WTC11 (cell line): ENCODE measurements at regions not wholly inside any gene's neighbourhood (a gene's known extent, or its start where the extent isn't known, plus 50 kb on each side); places are given as distances from the start of the nearest gene placed in this dataset.

ENCODE experiments used
- ATAC-seq: fragments of 200-7000 bp; cut with Tn5 transposase; 2 replicates; pipeline ENCODE4 v1.10.0; 2021; ENCODE audit warnings: mild to moderate bottlenecking, moderate library complexity
- CTCF ChIA-PET: fragments of 300-600 bp; sonication (Branson Sonifier 250); formaldehyde crosslinking; loops from one replicate; lab custom pipeline; 2021; ENCODE audit warnings: antibody characterized with exemption; lab: Charles Lee
- POLR2A ChIA-PET: fragments of 350-600 bp; sonication (Branson Sonifier 250); formaldehyde crosslinking; loops from one replicate; lab custom pipeline; 2021; ENCODE audit warnings: antibody characterized with exemption; lab: Charles Lee
- DNase-seq: peaks from one replicate; pipeline ENCODE4 v3.0.0; 2021; ENCODE audit warnings: low spot score
- H3K27ac Mint-ChIP-seq: 2 replicates; pipeline ENCODE4 v1.8.0; 2021; ENCODE audit warnings: mixed read lengths
- H3K27me3 Mint-ChIP-seq: 2 replicates; pipeline ENCODE4 v1.8.0; 2021; ENCODE audit warnings: low read depth, mild to moderate bottlenecking, moderate library complexity, mixed read lengths
- H3K36me3 Mint-ChIP-seq: 2 replicates; pipeline ENCODE4 v1.8.0; 2021; ENCODE audit warnings: mixed read lengths
- H3K4me1 Mint-ChIP-seq: 2 replicates; pipeline ENCODE4 v1.8.0; 2022; ENCODE audit warnings: mixed read lengths
- H3K4me3 Mint-ChIP-seq: 2 replicates; pipeline ENCODE4 v1.8.0; 2021; ENCODE audit warnings: mild to moderate bottlenecking, moderate library complexity, mixed read lengths
- H3K9me3 Mint-ChIP-seq: 2 replicates; pipeline ENCODE4 v1.8.0; 2021; ENCODE audit warnings: mixed read lengths
- FOXJ3 ChIP-seq: sonication (generic); formaldehyde crosslinking; IDR thresholded peaks from 2 replicates; pipeline ENCODE4 v1.9.0; 2021; ENCODE audit warnings: missing genetic modification reagents, mild to moderate bottlenecking, borderline replicate concordance
- GABPB1 ChIP-seq: sonication (generic); formaldehyde crosslinking; IDR thresholded peaks from 2 replicates; pipeline ENCODE4 v1.8.1; 2023; ENCODE audit warnings: mild to moderate bottlenecking, missing genetic modification reagents
- GRHL2 ChIP-seq: fragments of 250-450 bp; sonication (Bioruptor Pico); IDR thresholded peaks from 2 replicates; pipeline ENCODE4 v1.8.0; 2022; ENCODE audit warnings: mild to moderate bottlenecking, moderate library complexity; ENCODE audit not compliant: insufficient replicate concordance, severe bottlenecking
- HMGXB4 ChIP-seq: sonication (generic); formaldehyde crosslinking; IDR thresholded peaks from 2 replicates; pipeline ENCODE4 v1.8.1; 2023; ENCODE audit warnings: mild to moderate bottlenecking, moderate library complexity, missing genetic modification reagents
- IRF2 ChIP-seq: sonication (generic); formaldehyde crosslinking; IDR thresholded peaks from 2 replicates; pipeline ENCODE4 v1.8.0; 2022; ENCODE audit warnings: low read depth, missing genetic modification reagents, borderline replicate concordance
- KAT7 ChIP-seq: sonication (generic); formaldehyde crosslinking; IDR thresholded peaks from 2 replicates; pipeline ENCODE4 v1.8.1; 2023; ENCODE audit warnings: missing genetic modification reagents, mild to moderate bottlenecking, borderline replicate concordance
- MXD4 ChIP-seq: fragments of 250-450 bp; sonication (Bioruptor Pico); IDR thresholded peaks from 2 replicates; pipeline ENCODE4 v1.8.0; 2021; ENCODE audit warnings: mild to moderate bottlenecking, moderate library complexity, borderline replicate concordance
- NFE2L1 ChIP-seq: sonication (generic); formaldehyde crosslinking; IDR thresholded peaks from 2 replicates; pipeline ENCODE4 v1.8.1; 2023; ENCODE audit warnings: missing genetic modification reagents
- RELA ChIP-seq: sonication (generic); formaldehyde crosslinking; IDR thresholded peaks from 2 replicates; pipeline ENCODE4 v1.8.1; 2022; ENCODE audit warnings: missing genetic modification reagents, mild to moderate bottlenecking, borderline replicate concordance
- RORB ChIP-seq: fragments of 250-450 bp; sonication (Bioruptor Pico); IDR thresholded peaks from 2 replicates; pipeline ENCODE4 v1.9.0; 2021; ENCODE audit warnings: mild to moderate bottlenecking
- ZNF219 ChIP-seq: sonication (generic); formaldehyde crosslinking; IDR thresholded peaks from 2 replicates; pipeline ENCODE4 v1.8.0; 2023; ENCODE audit warnings: missing genetic modification reagents, mild to moderate bottlenecking, borderline replicate concordance
- ZNF423 ChIP-seq: fragments of 250-450 bp; sonication (Bioruptor Pico); IDR thresholded peaks from 2 replicates; pipeline ENCODE4 v2.1.2; 2022; ENCODE audit warnings: mild to moderate bottlenecking, moderate library complexity
- ZNF532 ChIP-seq: fragments of 250-450 bp; sonication (Bioruptor Pico); IDR thresholded peaks from 2 replicates; pipeline ENCODE4 v1.9.0; 2021; ENCODE audit warnings: mild to moderate bottlenecking, borderline replicate concordance
- TF ChIP-seq, protein P1 (sequence below): sonication (generic); formaldehyde crosslinking; IDR thresholded peaks from 2 replicates; pipeline ENCODE4 v1.8.1; 2023; ENCODE audit warnings: mild to moderate bottlenecking, missing genetic modification reagents, moderate library complexity
- TF ChIP-seq, protein P2 (sequence below): fragments of 250-450 bp; sonication (Bioruptor Pico); IDR thresholded peaks from 2 replicates; pipeline ENCODE4 v2.1.2; 2022; ENCODE audit warnings: mild to moderate bottlenecking, moderate library complexity
- TF ChIP-seq, protein P3 (sequence below): sonication (generic); formaldehyde crosslinking; IDR thresholded peaks from 2 replicates; pipeline ENCODE4 v1.8.0; 2023; ENCODE audit warnings: mild to moderate bottlenecking, missing genetic modification reagents
- TF ChIP-seq, protein P4 (sequence below): fragments of 250-450 bp; sonication (Bioruptor Pico); IDR thresholded peaks from 2 replicates; pipeline ENCODE4 v1.9.0; 2021; ENCODE audit warnings: mild to moderate bottlenecking

- Mint-ChIP-seq H3K4me3 (no peak overlapping the region), H3K9me3 (peaks cover 14% of the 10 kb centered on the region), H3K36me3 (peaks cover 7% of the 10 kb centered on the region; the same call in 1 of the 2 replicates), H3K4me1 (peaks cover 5% of the 10 kb centered on the region; the same call in 1 of the 2 replicates), H3K27me3 (no peaks in the 10 kb centered on the region), H3K27ac (no peak overlapping the region)
- ATAC-seq (no peak), DNase-seq (no peak)
- TF ChIP-seq, protein P1, sequence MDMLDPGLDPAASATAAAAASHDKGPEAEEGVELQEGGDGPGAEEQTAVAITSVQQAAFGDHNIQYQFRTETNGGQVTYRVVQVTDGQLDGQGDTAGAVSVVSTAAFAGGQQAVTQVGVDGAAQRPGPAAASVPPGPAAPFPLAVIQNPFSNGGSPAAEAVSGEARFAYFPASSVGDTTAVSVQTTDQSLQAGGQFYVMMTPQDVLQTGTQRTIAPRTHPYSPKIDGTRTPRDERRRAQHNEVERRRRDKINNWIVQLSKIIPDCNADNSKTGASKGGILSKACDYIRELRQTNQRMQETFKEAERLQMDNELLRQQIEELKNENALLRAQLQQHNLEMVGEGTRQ (CRISPR knock-in tag), result no peak
- TF ChIP-seq ZNF219 (CRISPR knock-in tag) (no peak), RELA (no peak)
- TF ChIP-seq, protein P2, sequence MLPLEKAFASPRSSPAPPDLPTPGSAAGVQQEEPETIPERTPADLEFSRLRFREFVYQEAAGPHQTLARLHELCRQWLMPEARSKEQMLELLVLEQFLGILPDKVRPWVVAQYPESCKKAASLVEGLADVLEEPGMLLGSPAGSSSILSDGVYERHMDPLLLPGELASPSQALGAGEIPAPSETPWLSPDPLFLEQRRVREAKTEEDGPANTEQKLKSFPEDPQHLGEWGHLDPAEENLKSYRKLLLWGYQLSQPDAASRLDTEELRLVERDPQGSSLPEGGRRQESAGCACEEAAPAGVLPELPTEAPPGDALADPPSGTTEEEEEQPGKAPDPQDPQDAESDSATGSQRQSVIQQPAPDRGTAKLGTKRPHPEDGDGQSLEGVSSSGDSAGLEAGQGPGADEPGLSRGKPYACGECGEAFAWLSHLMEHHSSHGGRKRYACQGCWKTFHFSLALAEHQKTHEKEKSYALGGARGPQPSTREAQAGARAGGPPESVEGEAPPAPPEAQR (CRISPR knock-in tag), result no peak
- TF ChIP-seq, protein P3, sequence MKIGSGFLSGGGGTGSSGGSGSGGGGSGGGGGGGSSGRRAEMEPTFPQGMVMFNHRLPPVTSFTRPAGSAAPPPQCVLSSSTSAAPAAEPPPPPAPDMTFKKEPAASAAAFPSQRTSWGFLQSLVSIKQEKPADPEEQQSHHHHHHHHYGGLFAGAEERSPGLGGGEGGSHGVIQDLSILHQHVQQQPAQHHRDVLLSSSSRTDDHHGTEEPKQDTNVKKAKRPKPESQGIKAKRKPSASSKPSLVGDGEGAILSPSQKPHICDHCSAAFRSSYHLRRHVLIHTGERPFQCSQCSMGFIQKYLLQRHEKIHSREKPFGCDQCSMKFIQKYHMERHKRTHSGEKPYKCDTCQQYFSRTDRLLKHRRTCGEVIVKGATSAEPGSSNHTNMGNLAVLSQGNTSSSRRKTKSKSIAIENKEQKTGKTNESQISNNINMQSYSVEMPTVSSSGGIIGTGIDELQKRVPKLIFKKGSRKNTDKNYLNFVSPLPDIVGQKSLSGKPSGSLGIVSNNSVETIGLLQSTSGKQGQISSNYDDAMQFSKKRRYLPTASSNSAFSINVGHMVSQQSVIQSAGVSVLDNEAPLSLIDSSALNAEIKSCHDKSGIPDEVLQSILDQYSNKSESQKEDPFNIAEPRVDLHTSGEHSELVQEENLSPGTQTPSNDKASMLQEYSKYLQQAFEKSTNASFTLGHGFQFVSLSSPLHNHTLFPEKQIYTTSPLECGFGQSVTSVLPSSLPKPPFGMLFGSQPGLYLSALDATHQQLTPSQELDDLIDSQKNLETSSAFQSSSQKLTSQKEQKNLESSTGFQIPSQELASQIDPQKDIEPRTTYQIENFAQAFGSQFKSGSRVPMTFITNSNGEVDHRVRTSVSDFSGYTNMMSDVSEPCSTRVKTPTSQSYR (CRISPR knock-in tag), result no peak
- CTCF ChIA-PET, result no interaction called here
- POLR2A ChIA-PET, result no interaction called here
Observed at GRCh38 chr13:105266615-105267014, 1268.8 kb downstream of the EFNB2 start.

GRCh38 chr13:105262579-105262978 lies 1272.9 kb downstream of the EFNB2 start:
- H3K27me3 Mint-ChIP-seq, result no peaks in the 10 kb centered on the region
- CTCF ChIA-PET, result interaction anchor here (0.9 kb wide), 1 partner anchor 148 kb away, joined by 4 read pairs; no protein-coding TSS in a partner anchor
- TF ChIP-seq ZNF532, result no peak
- TF ChIP-seq, all 79 proteins: peak for 0
- H3K9me3 Mint-ChIP-seq, result peaks cover 4% of the 10 kb centered on the region
- peaks cover 5% of the 10 kb centered on the region; the same call in 1 of the 2 replicates for H3K4me1 Mint-ChIP-seq
- H3K36me3 Mint-ChIP-seq, result no peaks in the 10 kb centered on the region
- no peak for DNase-seq
- no peak overlapping the region for H3K27ac Mint-ChIP-seq
- ATAC-seq, result no peak
- no peak overlapping the region for H3K4me3 Mint-ChIP-seq
- POLR2A ChIA-PET, result no interaction called here

DNA sequence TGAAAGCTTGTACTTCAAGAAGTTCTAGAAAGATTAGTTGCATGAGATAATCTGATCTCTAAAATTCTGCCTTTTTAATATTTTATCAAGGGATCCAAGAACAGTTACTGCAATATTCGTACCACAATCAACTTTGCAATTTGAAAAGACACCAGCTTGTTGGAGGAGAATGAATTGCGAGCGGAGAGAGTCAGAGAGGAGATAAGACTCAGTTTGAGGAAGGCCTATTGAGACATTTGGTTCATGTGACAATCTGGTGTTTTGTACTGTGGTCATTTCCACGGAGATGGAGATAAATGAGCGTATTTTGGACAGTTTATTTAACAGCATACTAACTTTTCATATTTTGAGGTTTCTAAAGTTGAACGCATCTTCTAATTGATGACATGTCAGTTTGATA lies 1276.0 kb downstream of the EFNB2 start:
- DNase-seq, result no peak
- Mint-ChIP-seq H3K4me1 (peaks cover 5% of the 10 kb centered on the region; the same call in 1 of the 2 replicates), H3K27me3 (no peaks in the 10 kb centered on the region), H3K9me3 (peaks cover 4% of the 10 kb centered on the region), H3K27ac (no peak overlapping the region), H3K4me3 (no peak overlapping the region), H3K36me3 (no peaks in the 10 kb centered on the region)
- ChIA-PET POLR2A (no interaction called here), CTCF (no interaction called here)
- no peak for ATAC-seq
- TF ChIP-seq MXD4 (no peak), KAT7 (no peak), RORB (no peak), ZNF423 (no peak), IRF2 (CRISPR knock-in tag) (no peak), NFE2L1 (CRISPR knock-in tag) (no peak), GABPB1 (no peak), HMGXB4 (CRISPR knock-in tag) (no peak), FOXJ3 (CRISPR knock-in tag) (no peak), GRHL2 (CRISPR knock-in tag) (no peak)
- TF ChIP-seq, protein P4, sequence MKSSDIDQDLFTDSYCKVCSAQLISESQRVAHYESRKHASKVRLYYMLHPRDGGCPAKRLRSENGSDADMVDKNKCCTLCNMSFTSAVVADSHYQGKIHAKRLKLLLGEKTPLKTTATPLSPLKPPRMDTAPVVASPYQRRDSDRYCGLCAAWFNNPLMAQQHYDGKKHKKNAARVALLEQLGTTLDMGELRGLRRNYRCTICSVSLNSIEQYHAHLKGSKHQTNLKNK (CRISPR knock-in tag), result no peak
